GM13976 (cell line): ENCODE measurements at regions not wholly inside any gene's neighbourhood (a gene's known extent, or its start where the extent isn't known, plus 50 kb on each side); places are given as distances from the start of the nearest gene placed in this dataset.

ENCODE experiments used
- DNase-seq: peaks from one replicate; pipeline ENCODE4 v3.0.0; 2012; ENCODE audit warnings: low spot score
- in situ Hi-C: fragments of 300-500 bp; cut with MboI; formaldehyde crosslinking; loops from one replicate; pipeline ENCODE4 v1.12.0; 2022; ENCODE audit warnings: low sequenced_read_pairs, mixed read lengths, inconsistent platforms; ENCODE audit not compliant: unreplicated experiment
- TF ChIP-seq, protein P1 (sequence below): IDR thresholded peaks from 2 replicates; pipeline ENCODE4 v1.5.1; 2012; ENCODE audit warnings: borderline replicate concordance, mild to moderate bottlenecking; ENCODE audit not compliant: insufficient read depth; ENCODE audit errors: extremely low read depth, missing control alignments, control extremely low read depth

DNA sequence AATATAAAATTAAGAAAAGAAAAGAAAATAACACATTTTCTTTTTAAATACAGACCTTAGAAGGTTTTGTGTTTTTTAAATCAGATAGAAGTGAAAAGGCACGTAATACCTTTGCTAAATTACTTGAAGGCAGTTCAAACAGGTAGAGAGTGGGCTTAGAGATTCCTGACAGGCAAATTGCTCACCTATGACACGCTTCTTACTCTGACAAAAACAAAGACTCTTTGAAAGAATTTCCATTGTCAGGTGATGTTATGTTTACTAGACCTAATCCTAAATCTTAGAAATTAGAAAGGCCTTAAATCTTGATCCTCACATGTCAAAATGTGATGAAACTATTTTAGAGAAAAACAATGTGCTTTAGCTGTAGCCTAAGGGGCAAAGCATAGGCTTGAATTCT, 522.9 kb downstream of the SOX11 start:
- DNase-seq: no peak
- TF ChIP-seq, protein P1, sequence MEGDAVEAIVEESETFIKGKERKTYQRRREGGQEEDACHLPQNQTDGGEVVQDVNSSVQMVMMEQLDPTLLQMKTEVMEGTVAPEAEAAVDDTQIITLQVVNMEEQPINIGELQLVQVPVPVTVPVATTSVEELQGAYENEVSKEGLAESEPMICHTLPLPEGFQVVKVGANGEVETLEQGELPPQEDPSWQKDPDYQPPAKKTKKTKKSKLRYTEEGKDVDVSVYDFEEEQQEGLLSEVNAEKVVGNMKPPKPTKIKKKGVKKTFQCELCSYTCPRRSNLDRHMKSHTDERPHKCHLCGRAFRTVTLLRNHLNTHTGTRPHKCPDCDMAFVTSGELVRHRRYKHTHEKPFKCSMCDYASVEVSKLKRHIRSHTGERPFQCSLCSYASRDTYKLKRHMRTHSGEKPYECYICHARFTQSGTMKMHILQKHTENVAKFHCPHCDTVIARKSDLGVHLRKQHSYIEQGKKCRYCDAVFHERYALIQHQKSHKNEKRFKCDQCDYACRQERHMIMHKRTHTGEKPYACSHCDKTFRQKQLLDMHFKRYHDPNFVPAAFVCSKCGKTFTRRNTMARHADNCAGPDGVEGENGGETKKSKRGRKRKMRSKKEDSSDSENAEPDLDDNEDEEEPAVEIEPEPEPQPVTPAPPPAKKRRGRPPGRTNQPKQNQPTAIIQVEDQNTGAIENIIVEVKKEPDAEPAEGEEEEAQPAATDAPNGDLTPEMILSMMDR: no peak
- in situ Hi-C loops: no loop called here

DNA sequence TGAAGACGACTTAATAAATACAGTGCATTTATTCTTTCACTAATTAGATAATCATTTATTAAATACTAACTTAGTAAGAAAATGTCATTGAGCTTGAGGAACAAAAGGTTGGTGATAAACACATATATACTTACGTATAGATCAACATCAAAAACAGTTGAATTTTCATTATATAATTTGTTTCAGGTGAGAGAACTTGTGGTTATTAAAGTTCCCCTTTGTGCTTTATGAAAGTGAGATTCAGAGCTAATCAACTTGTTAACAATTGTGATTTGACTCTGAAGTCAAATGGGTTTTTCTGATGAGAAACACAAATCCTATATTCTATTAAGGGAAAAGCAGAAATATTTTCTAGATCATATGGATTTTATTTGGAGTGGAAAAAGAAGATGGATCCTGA, 524.0 kb downstream of the SOX11 start:
- in situ Hi-C loops: no loop called here
- TF ChIP-seq, protein P1: no peak
- no peak for DNase-seq

DNA sequence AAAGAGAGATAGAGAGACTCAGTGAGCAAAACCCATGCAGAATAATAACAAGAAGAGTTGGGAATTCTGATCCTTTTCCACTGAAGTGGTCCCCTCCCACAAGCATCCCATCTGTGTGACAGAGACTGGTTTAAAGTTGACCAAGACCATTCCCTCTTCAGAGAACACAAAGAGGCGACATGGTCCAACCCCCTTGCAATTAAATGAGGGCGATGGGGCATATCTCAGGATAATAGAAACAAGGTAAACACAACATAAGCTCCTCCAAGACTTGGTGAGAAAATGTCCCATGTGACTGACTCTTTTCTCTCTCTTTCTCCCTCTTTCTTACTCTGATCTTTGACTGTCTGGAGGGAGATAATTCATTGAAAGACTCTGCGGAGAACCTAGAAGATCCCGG, 526.7 kb downstream of the SOX11 start:
- in situ Hi-C loops: no loop called here
- TF ChIP-seq, protein P1: no peak

DNA sequence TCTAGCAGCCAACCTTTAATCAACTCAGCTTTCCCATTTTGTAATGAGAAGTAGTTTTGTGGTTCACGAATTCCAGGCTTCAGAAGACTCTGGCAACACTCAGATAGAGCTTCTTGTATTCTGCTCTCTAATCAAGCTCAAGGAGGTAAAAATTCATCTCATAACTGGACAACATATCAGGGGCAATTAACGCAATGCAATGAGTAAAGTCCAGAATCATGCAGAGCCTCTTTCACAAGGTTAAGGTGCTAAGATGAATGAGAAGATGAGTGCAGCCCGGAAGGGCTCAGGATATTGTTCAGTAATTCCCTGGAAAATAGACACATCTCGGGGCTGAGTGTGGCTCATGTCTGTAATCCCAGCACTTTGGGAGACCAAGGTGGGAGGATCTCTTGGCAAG, 527.7 kb downstream of the SOX11 start:
- in situ Hi-C loops: no loop called here
- DNase-seq: no peak
- TF ChIP-seq, protein P1: no peak

More for the DNA sequence above, 526.7 kb downstream of the SOX11 start:
- no peak for DNase-seq

DNA sequence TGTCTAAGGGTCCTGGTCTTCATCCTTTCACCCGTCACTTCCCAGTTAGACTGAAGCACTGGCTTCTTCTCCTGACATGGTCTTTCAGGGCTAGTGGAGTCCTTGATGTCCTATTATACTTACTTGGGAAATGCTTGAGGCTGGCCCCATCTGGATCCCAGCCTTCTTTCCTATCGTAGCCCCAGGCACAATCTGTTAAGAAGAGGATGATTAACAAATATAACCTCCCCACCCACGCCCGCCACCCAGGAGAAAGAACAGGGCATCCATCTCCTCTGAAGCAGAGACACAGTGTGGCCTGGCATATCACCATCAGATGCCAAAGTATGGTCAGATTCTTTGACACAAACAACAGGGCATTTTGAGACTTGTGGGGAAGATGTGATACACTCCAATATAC, 530.1 kb downstream of the SOX11 start:
- TF ChIP-seq, protein P1: no peak
- in situ Hi-C loops: no loop called here
- no peak for DNase-seq

DNA sequence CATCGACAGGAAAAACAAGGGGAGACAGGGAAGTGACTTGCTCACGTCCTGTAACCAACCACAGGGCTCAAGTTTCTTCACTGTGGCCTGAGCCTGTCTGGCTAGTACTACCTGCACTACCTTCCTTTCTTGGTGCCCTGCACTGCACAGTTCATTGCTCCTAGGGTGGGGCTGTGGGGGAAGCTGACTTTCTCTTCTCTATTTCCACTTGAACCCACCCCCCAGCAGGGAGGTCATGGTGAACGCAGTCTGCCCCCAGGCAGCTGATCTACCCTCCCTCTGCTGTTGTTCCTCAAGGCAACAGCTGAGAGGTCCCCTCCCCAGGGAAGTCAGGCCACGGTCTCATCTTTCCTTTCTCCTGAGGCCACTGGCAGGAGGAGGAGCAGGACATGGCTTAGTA, 532.1 kb downstream of the SOX11 start:
- TF ChIP-seq, protein P1: no peak
- DNase-seq: no peak
- in situ Hi-C loops: no loop called here

DNA sequence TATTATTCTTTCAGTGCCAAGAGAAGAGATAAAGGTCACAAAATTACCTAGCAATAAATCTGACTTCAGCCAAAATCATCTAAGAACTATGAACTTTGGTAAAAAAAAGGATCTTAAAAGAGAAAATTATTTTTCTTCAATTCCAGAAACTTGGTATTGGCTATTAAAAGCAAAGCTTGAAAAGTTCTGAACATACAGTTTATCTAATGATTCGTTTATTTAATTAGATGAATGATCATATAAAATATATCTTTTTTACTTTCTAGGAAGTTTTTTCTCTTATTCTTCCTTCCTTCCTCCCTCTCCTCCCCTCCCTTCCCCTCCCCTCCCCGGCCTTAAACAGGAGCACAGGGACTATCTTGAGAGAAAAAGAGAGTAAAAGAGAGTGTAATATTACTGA, 536.1 kb downstream of the SOX11 start:
- TF ChIP-seq, protein P1: no peak
- no peak for DNase-seq

More for the DNA sequence above, 536.1 kb downstream of the SOX11 start:
- in situ Hi-C loops: no loop called here
